HEK293T (cell line): ENCODE measurements at regions not wholly inside any gene's neighbourhood (a gene's known extent, or its start where the extent isn't known, plus 50 kb on each side); places are given as distances from the start of the nearest gene placed in this dataset.

Experiments used
- CTCF ChIA-PET: fragments of 350-600 bp; formaldehyde crosslinking; extraction: SDS; loops from one replicate; lab custom pipeline; 2021; ENCODE audit warnings: antibody characterized with exemption, inconsistent platforms; lab: Yijun Ruan, JAX
- POLR2A ChIA-PET: fragments of 350-600 bp; formaldehyde crosslinking; extraction: SDS; loops from one replicate; lab custom pipeline; 2020; ENCODE audit warnings: antibody characterized with exemption, inconsistent platforms; lab: Yijun Ruan, JAX
- DNase-seq: peaks from one replicate; pipeline ENCODE4 v3.0.0; 2012; ENCODE audit warnings: mixed read lengths; ENCODE audit errors: extremely low spot score
- ARNT ChIP-seq: fragments of 450-650 bp; IDR thresholded peaks from 2 replicates; pipeline ENCODE4 v1.6.1; 2017; ENCODE audit warnings: mild to moderate bottlenecking
- BHLHE40 ChIP-seq: fragments of 450-650 bp; IDR thresholded peaks from 2 replicates; pipeline ENCODE4 v1.6.1; 2016; ENCODE audit warnings: mild to moderate bottlenecking, moderate library complexity, borderline replicate concordance
- CTBP1 ChIP-seq: fragments of 450-650 bp; IDR thresholded peaks from 2 replicates; pipeline ENCODE4 v1.6.1; 2016; ENCODE audit warnings: borderline replicate concordance
- ELF4 ChIP-seq: fragments of 450-650 bp; IDR thresholded peaks from 2 replicates; pipeline ENCODE4 v1.6.1; 2017; ENCODE audit warnings: antibody characterized with exemption
- FOXA1 ChIP-seq: fragments of 450-650 bp; IDR thresholded peaks from 2 replicates; pipeline ENCODE4 v1.6.1; 2016; ENCODE audit warnings: mild to moderate bottlenecking
- FOXK2 ChIP-seq: fragments of 450-650 bp; IDR thresholded peaks from 2 replicates; pipeline ENCODE4 v1.6.1; 2016; ENCODE audit warnings: mild to moderate bottlenecking
- FOXM1 ChIP-seq: fragments of 450-650 bp; IDR thresholded peaks from 2 replicates; pipeline ENCODE4 v1.6.1; 2017; ENCODE audit warnings: mild to moderate bottlenecking, borderline replicate concordance
- HDGF ChIP-seq: fragments of 450-650 bp; IDR thresholded peaks from 2 replicates; pipeline ENCODE4 v1.6.1; 2017; ENCODE audit warnings: antibody characterized with exemption, borderline replicate concordance
- L3MBTL2 ChIP-seq: fragments of 450-650 bp; conservative IDR thresholded peaks from 2 replicates; pipeline ENCODE4 v1.6.1; 2016; ENCODE audit warnings: mild to moderate bottlenecking
- LEF1 ChIP-seq: fragments of 450-650 bp; IDR thresholded peaks from 2 replicates; pipeline ENCODE4 v1.6.1; 2017; ENCODE audit warnings: mild to moderate bottlenecking, borderline replicate concordance
- NFRKB ChIP-seq: fragments of 450-650 bp; IDR thresholded peaks from 2 replicates; pipeline ENCODE4 v1.6.1; 2016; ENCODE audit warnings: mild to moderate bottlenecking, moderate library complexity
- SP1 ChIP-seq: fragments of 450-650 bp; IDR thresholded peaks from 2 replicates; pipeline ENCODE4 v1.6.1; 2017
- SUZ12 ChIP-seq: fragments of 450-650 bp; IDR thresholded peaks from 2 replicates; pipeline ENCODE4 v1.6.1; 2016; ENCODE audit warnings: mild to moderate bottlenecking
- TARDBP ChIP-seq: fragments of 450-650 bp; IDR thresholded peaks from 2 replicates; pipeline ENCODE4 v1.6.1; 2016
- ZNF384 ChIP-seq: fragments of 450-650 bp; IDR thresholded peaks from 2 replicates; pipeline ENCODE4 v1.6.1; 2016
- TF ChIP-seq, protein P1 (sequence below): fragments of 450-650 bp; IDR thresholded peaks from 2 replicates; pipeline ENCODE4 v1.6.1; 2016

DNA sequence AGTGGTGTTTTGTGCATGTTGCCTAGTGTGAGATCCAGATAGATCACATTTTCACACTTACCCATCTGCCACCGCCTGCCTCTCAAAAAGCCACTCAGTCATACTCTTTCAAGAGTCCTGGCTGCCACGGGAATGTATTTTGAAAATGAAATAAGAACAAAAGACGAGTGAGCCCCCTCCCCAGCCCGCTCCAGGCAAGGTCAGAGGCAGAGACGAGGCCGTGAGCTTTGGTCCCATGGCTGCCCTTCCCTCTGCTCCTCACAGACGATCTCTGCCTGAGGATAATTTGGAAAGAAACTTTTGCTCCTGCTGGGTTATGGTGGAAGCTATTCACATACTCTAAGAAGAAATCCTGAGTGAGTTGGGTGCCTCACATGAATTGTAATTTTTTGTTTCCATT, 924.3 kb downstream of the BCL11B start:
- TF ChIP-seq L3MBTL2: no peak
- TF ChIP-seq LEF1: no peak
- no peak for TF ChIP-seq CTBP1
- TF ChIP-seq, protein P1, sequence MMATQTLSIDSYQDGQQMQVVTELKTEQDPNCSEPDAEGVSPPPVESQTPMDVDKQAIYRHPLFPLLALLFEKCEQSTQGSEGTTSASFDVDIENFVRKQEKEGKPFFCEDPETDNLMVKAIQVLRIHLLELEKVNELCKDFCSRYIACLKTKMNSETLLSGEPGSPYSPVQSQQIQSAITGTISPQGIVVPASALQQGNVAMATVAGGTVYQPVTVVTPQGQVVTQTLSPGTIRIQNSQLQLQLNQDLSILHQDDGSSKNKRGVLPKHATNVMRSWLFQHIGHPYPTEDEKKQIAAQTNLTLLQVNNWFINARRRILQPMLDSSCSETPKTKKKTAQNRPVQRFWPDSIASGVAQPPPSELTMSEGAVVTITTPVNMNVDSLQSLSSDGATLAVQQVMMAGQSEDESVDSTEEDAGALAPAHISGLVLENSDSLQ: no peak
- no peak for TF ChIP-seq ELF4
- TF ChIP-seq HDGF: no peak
- no peak for TF ChIP-seq SUZ12
- no peak for TF ChIP-seq ZNF384
- TF ChIP-seq FOXK2: no peak
- TF ChIP-seq FOXA1: no peak
- TF ChIP-seq SP1: no peak
- no peak for TF ChIP-seq FOXM1
- TF ChIP-seq NFRKB: no peak
- TF ChIP-seq TARDBP: no peak
- no peak for DNase-seq
- POLR2A ChIA-PET: no interaction called here
- CTCF ChIA-PET: no interaction called here

- DNase-seq: no peak
- no peak for TF ChIP-seq SP1
- no peak for TF ChIP-seq HDGF
- TF ChIP-seq NFRKB: no peak
- no peak for TF ChIP-seq LEF1
- no peak for TF ChIP-seq FOXK2
- TF ChIP-seq, protein P1: no peak
- no peak for TF ChIP-seq FOXM1
- TF ChIP-seq ZNF384: no peak
- no peak for TF ChIP-seq CTBP1
- TF ChIP-seq L3MBTL2: no peak
- no peak for TF ChIP-seq ELF4
- TF ChIP-seq ARNT: no peak
- no peak for TF ChIP-seq TARDBP
- TF ChIP-seq FOXA1: no peak
- TF ChIP-seq BHLHE40: no peak
- no peak for TF ChIP-seq SUZ12
- ChIA-PET POLR2A (no interaction called here), CTCF (no interaction called here)
Observed at GRCh38 chr14:98348505-98348904, 923.5 kb downstream of the BCL11B start.

GRCh38 chr14:98350213-98350612, 921.8 kb downstream of the BCL11B start:
- DNase-seq: no peak
- CTCF ChIA-PET: no interaction called here
- TF ChIP-seq, protein P1: no peak
- TF ChIP-seq CTBP1 (no peak), HDGF (no peak), ELF4 (no peak), FOXM1 (no peak), BHLHE40 (no peak), ZNF384 (no peak), SP1 (no peak), LEF1 (no peak), FOXA1 (no peak), TARDBP (no peak), FOXK2 (no peak), NFRKB (no peak), L3MBTL2 (no peak), SUZ12 (no peak), ARNT (no peak)
- POLR2A ChIA-PET: no interaction called here

GRCh38 chr14:98364961-98365360, 907.0 kb downstream of the BCL11B start:
- CTCF ChIA-PET: no interaction called here
- no peak for DNase-seq
- POLR2A ChIA-PET: no interaction called here
- no peak for TF ChIP-seq ARNT
- no peak for TF ChIP-seq FOXA1
- no peak for TF ChIP-seq LEF1
- no peak for TF ChIP-seq CTBP1
- no peak for TF ChIP-seq ZNF384
- TF ChIP-seq SP1: no peak
- no peak for TF ChIP-seq FOXM1
- no peak for TF ChIP-seq SUZ12
- TF ChIP-seq, protein P1: no peak
- TF ChIP-seq FOXK2: no peak
- TF ChIP-seq TARDBP: no peak
- TF ChIP-seq ELF4: no peak
- no peak for TF ChIP-seq NFRKB
- no peak for TF ChIP-seq L3MBTL2

GRCh38 chr14:98366429-98366828, 905.6 kb downstream of the BCL11B start:
- no peak for DNase-seq
- ChIA-PET POLR2A (no interaction called here), CTCF (interaction anchor here (0.5 kb wide), 1 partner anchor 411 kb away, joined by 5 read pairs; no protein-coding TSS in a partner anchor)
- TF ChIP-seq, protein P1: no peak
- TF ChIP-seq CTBP1 (no peak), ZNF384 (no peak), LEF1 (no peak), FOXK2 (no peak), BHLHE40 (no peak), L3MBTL2 (no peak), SP1 (no peak), ARNT (no peak), FOXA1 (no peak), ELF4 (no peak), HDGF (no peak), FOXM1 (no peak)
